LNCaP clone FGC (cell line): ENCODE measurements at regions not wholly inside any gene's neighbourhood (a gene's known extent, or its start where the extent isn't known, plus 50 kb on each side); places are given as distances from the start of the nearest gene placed in this dataset.

Experiments
- DNase-seq: peaks from one replicate; pipeline ENCODE4 v3.0.0-alpha.2; 2011; ENCODE audit warnings: low read depth
- H3K4me3 ChIP-seq: 2 replicates; pipeline ENCODE4 v1.5.1; 2011; ENCODE audit warnings: mild to moderate bottlenecking, low read depth, low read length, control low read depth
- TF ChIP-seq, protein P1 (sequence below): IDR thresholded peaks from 2 replicates; pipeline ENCODE4 v1.5.1; 2012; ENCODE audit warnings: mild to moderate bottlenecking; ENCODE audit not compliant: control insufficient read depth, insufficient read depth; ENCODE audit errors: extremely low read depth

DNA sequence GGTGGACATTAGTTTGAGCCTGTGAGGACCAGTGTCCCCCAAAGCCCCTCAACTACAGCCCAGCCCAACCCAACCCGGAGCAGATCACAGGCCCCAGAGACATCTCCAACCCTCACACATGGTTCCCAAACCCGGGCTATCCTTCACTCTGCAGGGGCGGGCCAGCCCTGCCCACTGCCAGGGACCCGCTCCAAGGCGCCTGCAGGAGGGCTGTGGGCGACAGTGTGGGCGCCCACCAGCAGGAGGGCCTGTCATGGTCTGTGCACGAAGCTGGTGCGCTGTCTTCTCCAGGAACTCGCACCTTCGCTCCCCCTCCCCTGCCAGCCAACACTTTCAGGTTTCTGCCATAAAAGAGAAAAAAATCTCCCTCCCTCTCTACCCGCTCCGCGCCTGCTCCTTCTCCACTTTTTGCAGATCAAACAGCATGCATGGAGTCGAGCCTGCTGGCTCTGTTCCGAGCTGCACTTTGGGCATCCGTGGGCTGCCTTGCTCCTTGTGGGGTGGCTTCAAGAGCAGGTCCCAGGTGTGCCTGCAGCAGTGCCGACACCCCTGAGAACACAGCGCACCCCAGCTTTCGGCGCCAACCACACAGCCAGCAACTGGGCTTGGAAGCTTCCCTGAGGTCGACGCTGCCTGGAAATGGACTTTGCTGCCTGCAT lies 133.7 kb upstream of the PPP1R26 start:
- H3K4me3 ChIP-seq, result no peak overlapping the region
- no peak for DNase-seq
- TF ChIP-seq, protein P1, sequence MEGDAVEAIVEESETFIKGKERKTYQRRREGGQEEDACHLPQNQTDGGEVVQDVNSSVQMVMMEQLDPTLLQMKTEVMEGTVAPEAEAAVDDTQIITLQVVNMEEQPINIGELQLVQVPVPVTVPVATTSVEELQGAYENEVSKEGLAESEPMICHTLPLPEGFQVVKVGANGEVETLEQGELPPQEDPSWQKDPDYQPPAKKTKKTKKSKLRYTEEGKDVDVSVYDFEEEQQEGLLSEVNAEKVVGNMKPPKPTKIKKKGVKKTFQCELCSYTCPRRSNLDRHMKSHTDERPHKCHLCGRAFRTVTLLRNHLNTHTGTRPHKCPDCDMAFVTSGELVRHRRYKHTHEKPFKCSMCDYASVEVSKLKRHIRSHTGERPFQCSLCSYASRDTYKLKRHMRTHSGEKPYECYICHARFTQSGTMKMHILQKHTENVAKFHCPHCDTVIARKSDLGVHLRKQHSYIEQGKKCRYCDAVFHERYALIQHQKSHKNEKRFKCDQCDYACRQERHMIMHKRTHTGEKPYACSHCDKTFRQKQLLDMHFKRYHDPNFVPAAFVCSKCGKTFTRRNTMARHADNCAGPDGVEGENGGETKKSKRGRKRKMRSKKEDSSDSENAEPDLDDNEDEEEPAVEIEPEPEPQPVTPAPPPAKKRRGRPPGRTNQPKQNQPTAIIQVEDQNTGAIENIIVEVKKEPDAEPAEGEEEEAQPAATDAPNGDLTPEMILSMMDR, result no peak

DNA sequence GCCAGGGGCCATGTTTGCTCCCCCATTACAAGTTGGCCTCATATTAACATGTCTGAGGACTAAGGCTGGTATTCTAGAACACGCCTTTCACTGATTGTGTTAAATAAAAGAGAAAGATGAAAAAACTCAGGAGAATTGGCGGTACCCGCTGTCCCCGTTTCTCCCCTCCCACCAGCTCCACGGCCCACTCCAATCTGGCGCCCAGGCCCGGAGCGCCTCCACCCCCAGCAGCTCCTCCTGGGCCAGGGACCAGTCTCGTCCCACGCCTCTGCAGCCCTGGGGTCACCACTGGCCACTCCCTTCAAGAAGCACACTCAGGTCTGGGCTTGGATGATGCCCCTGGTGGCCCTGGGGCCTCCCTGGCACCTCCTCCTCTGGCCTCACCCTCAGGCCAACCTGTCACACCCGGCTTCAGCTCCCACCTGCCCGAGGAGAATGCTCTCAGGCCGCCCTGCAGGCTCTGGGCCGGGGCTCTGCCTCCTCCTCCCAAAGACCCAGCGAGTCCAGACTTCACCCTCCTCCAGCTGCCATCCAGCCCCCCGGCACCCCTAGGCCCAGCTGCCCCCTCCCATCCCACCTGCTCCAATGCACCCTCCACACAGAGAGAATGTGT lies 133.0 kb upstream of the PPP1R26 start:
- H3K4me3 ChIP-seq, result no peak overlapping the region
- TF ChIP-seq, protein P1, result no peak
- no peak for DNase-seq

DNA sequence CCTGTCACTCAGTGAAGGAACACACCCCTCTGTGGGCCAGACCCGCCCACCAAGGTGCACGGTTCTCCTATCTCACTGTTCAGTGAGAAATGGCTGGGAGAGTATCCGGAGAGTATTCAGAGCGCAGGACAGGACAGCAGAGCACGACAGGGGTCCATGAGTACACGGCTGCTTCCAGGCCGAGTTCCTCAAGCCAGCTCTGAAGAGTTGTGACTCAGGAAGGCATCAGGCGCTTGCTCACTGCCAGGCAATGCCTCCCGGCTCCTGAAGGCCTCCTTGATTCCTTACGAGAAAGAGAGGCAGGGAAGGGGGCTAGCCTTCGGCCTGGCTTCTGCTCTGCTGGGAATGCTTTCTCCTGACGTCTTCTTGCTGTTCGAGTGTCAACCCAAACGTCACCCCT lies 132.1 kb upstream of the PPP1R26 start:
- TF ChIP-seq, protein P1, result no peak
- no peak overlapping the region for H3K4me3 ChIP-seq
- DNase-seq, result no peak

DNA sequence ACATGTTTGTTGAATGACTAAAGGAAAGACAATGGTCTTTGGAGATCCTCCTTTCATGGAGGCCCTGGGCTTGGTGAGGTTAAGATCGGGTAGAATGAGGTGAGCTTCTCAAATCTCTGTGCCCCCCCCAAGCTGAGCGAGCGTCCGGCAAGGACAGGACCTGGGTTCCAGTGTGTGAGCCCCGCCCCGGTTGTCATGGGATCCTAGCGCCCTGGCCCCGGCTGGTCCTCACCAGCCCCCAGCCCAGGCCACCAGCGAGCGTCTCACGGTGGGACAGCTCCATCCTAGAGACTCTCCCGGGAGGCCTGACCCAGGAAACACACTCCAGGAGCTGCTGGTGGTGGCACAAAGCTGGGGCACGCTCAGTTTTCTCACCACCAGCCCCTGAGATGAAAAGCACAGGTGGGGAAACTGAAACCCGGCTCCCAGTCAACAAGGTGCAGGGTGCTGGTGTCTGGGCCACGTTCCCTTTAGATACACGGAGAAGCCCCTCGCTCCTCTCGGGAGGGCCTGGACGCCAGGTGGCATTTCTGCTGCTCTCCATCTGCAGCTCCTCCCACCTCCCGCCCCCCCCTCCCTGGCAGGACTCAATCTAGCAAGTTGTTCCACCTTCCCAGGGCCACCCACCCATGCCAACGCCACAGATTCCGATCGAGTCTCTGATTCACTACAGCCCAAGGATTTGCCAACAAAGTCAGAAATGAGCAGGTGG lies 131.3 kb upstream of the PPP1R26 start:
- TF ChIP-seq, protein P1, result no peak
- no peak overlapping the region for H3K4me3 ChIP-seq
- DNase-seq, result no peak

DNA sequence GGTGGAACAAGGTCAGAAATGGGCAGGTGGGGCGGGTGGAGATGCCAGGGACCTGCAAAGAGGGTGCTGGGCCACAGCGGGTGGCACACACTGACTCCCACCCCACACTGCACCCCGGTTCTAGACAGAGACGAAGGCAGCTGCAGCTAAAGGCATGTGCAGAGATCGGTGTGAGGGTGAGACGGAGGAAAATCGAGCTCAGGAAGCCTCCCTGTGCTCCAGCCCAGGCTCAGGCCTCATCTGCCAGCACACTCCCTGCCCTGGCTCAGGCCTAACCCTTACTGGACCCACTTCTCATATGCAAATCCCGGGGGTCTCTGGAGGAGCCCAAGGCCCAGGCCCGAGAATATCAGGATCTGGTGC lies 130.8 kb upstream of the PPP1R26 start:
- H3K4me3 ChIP-seq, result no peak overlapping the region
- TF ChIP-seq, protein P1, result no peak
- no peak for DNase-seq

DNA sequence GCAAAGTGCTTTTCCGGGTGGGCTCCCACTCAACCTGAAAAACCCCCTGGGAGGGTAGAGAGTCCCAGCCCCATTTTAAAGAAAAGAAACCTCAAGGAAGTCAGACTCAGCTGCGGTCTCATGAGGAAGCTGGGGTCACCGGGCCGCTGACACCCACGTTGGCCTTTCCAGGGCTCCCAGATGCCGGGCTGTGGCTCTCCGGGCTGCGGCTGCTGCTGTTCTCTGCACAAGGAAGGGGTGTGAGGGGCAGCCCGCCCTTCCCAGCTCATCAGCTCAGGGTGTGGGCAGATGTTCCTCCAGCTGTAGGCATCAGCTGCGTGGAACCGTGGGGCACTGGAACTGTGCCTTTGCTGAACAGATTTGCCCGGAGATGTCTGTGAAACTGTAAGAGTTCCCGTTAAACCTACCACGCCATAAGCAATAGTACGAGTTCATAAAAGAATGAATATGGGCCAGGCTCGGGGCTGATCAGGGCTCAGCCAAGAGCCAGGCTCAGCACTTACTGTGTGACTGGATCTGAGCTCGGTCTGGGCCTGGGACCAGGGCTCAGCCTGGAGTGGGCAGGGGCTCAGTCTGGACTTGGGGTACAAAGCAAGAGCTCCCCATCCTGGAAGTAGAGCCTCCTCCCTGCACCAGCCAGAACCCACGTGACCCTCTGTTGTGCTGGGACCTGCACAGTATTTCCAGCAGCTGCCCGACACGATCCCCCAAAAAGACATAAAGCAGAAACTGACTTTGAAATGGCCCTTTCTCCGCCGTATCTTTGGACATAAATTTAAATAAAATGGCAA lies 130.2 kb upstream of the PPP1R26 start:
- TF ChIP-seq, protein P1, result no peak
- no peak overlapping the region for H3K4me3 ChIP-seq
- DNase-seq, result no peak
